GM10248 (cell line): ENCODE measurements at regions not wholly inside any gene's neighbourhood (a gene's known extent, or its start where the extent isn't known, plus 50 kb on each side); places are given as distances from the start of the nearest gene placed in this dataset.
"Not testable (repeated sequence)": the region's sequence is repeated elsewhere in the genome, so short reads cannot be mapped to it uniquely, and the experiment has no call there.

Source experiments
- CTCF ChIA-PET: fragments of 300-600 bp; sonication (Branson Sonifier 250); formaldehyde crosslinking; extraction: SDS; loops from one replicate; lab custom pipeline; 2021; ENCODE audit warnings: antibody characterized with exemption; lab: Yijun Ruan, JAX
- POLR2A ChIA-PET: fragments of 350-650 bp; sonication (Branson Sonifier 250); formaldehyde crosslinking; extraction: SDS; loops from one replicate; lab custom pipeline; 2020; ENCODE audit warnings: antibody characterized with exemption; lab: Yijun Ruan, JAX
- DNase-seq: peaks from one replicate; pipeline ENCODE4 v3.0.0; 2012; ENCODE audit errors: extremely low spot score
- TF ChIP-seq, protein P1 (sequence below): IDR thresholded peaks from 2 replicates; pipeline ENCODE4 v1.5.1; 2012; ENCODE audit warnings: mild to moderate bottlenecking, low read depth; ENCODE audit errors: extremely low read depth, missing control alignments, control extremely low read depth

DNA sequence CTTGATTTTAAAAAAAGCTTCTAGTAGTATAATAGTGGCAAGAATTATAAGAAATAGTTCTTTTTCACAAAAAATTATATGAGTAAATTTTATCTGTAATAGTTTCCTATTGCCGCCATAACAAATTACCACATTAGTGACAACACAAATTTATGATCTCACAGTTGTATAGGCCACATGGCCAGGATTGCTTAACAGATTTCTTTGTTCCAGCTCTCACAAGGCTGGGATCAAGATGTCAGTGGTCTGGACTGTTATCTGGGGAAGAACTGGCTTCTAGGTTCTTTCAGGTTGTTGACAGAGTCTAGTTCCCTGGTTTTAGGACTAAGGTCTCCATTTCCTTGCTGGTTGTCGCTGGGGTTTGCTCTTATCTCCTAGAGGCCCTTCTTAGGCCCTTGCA, 236.4 kb downstream of the USP25 start:
- TF ChIP-seq, protein P1, sequence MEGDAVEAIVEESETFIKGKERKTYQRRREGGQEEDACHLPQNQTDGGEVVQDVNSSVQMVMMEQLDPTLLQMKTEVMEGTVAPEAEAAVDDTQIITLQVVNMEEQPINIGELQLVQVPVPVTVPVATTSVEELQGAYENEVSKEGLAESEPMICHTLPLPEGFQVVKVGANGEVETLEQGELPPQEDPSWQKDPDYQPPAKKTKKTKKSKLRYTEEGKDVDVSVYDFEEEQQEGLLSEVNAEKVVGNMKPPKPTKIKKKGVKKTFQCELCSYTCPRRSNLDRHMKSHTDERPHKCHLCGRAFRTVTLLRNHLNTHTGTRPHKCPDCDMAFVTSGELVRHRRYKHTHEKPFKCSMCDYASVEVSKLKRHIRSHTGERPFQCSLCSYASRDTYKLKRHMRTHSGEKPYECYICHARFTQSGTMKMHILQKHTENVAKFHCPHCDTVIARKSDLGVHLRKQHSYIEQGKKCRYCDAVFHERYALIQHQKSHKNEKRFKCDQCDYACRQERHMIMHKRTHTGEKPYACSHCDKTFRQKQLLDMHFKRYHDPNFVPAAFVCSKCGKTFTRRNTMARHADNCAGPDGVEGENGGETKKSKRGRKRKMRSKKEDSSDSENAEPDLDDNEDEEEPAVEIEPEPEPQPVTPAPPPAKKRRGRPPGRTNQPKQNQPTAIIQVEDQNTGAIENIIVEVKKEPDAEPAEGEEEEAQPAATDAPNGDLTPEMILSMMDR: no peak
- ChIA-PET CTCF (no interaction called here), POLR2A (no interaction called here)
- DNase-seq: no peak

DNA sequence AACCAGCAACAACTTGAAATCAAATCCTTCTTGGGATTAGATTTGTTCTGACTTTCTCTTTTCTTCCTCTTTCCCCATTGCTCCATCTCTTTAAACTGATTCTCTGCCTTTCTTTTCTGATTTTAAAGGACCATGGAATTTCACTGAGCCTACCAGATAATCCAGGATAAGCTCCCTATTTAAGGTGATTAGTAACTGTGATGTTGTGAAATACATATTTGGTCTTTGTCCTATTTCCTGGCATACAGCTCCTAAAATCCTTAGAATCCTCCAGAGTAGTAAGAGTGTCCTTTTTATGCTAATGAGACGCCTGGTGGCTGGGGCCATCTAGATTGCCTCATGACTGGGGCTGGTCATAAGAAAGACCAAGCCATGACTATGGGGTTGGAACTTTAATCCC, 236.9 kb downstream of the USP25 start:
- DNase-seq: no peak
- CTCF ChIA-PET: no interaction called here
- TF ChIP-seq, protein P1: no peak
- POLR2A ChIA-PET: no interaction called here

DNA sequence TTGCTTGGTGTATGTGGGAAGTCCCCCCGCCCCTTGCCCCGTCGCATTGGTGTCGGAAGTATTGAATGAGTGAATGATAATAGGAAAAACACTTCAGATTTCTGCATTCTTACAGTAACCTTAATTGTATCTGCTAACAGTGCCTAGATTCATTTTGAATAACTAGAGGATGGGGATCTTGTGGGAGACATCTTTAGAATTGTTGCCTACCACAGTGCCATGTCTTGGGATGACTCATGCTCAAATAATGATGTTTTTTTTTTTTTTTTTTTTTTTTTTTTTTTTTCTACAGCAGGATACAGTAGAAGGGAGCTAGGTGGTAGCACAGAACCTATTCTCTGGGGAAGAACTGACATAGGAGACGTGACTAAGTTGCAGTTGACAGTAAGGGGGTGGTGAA, 237.9 kb downstream of the USP25 start:
- DNase-seq: no peak
- CTCF ChIA-PET: no interaction called here

DNA sequence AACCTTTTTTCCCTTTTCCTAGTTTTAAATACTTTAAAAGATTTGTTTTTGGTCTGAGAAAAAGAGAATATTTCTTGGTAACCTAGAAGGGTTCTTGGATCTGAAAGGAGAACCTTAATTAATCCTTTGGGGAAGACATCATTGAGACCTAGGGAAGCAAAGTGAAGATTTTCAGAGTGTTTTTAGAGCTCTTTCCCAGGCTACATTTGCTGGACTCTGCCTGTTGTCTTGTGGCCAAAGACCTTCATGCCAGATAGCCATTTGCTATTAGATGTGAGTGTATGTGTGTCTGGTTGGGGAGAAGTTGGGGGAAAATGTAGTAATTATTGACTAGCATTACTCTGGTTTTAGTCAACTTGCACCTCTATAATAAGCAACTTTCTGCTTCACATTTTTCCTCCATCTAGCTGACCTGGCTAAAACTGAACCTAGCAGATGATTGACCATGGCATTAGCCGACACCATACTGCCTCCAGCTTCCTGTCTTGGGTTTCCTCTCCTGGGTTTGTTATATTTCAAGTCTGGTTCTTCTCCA, 239.1 kb downstream of the USP25 start:
- DNase-seq: no peak
- CTCF ChIA-PET: interaction anchor here (0.9 to 1.5 kb wide), 2 partner anchors 13 to 15 kb away, joined by 3 to 4 read pairs; no protein-coding TSS in a partner anchor
- TF ChIP-seq, protein P1: no peak
- POLR2A ChIA-PET: no interaction called here

More for the DNA sequence above, 237.9 kb downstream of the USP25 start:
- TF ChIP-seq, protein P1: no peak
- POLR2A ChIA-PET: no interaction called here

DNA sequence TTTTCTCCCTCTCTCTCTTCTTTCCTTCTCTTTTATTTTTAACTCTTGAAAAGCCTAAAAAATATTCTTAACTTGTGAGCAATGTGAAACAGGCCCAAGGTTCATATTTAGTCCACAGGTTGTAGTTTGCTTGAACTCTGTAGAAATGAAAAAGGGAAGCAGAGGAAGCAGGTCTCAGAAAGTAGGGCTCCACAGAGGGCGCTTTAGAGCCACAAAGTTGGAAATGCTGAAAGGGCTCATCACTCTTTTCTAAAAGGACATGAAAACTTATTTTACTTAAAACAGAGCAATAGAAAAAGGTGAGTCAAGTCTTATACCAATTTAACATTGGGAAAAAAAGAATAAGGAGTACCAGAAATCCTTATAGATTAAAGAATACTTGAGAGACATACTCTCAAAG, 247.0 kb downstream of the USP25 start:
- DNase-seq: no peak
- ChIA-PET POLR2A (no interaction called here), CTCF (no interaction called here)
- TF ChIP-seq, protein P1: no peak

DNA sequence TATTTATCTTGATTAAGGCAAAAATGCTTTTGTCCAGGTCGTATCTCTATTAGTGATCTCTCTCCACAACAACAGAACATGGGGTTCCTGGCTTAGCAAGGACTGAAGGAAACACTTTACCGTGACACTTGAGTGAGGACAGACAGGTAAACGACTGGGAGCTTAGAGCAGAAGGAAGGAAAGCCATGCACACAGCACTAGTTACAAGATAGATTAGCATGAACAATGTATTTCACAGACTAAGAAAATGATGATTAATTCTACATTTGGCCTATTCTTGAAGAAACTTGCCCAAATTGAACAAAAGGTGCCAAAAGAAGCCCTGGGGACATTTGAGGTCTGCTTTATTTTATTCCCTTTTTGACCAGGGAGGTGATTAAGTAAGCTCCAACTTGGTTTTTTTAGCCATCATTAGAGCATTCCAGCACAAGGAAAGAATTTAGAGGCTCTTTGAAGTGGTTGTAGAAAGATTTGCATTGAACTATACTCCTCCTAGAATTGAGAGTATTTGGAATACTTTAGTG, 248.5 kb downstream of the USP25 start:
- POLR2A ChIA-PET: no interaction called here
- CTCF ChIA-PET: no interaction called here
- no peak for DNase-seq
- TF ChIP-seq, protein P1: no peak

DNA sequence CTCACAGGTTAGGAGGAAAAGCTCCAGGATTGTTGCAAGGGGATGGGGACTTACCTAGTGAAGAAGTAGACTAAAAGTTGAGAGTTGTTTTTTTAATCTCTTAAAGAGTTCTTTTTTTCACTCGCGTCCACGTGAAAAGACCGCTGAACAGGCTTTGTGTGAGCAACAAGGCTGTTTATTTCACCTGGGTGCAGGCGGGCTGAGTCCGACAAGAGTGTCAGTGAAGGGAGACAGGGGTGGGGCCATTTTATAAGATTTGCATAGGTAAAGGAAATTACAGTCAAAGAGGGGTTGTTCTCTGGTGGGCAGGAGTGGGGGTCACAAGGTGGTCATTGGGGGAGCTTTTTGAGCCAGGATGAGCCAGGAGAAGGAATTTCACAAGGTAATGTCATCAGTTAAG, 249.7 kb downstream of the USP25 start:
- DNase-seq, POLR2A ChIA-PET: not testable (repeated sequence)

More for the DNA sequence above, 249.7 kb downstream of the USP25 start:
- CTCF ChIA-PET: not testable (repeated sequence)
